GM23338 (cell line): ENCODE measurements at regions not wholly inside any gene's neighbourhood (a gene's known extent, or its start where the extent isn't known, plus 50 kb on each side); places are given as distances from the start of the nearest gene placed in this dataset.

ENCODE experiments used
- ATAC-seq: fragments of 200-7000 bp; cut with Tn5 transposase; 3 replicates; pipeline ENCODE4 v1.9.1; 2020
- DNase-seq: peaks from one replicate; pipeline ENCODE4 v3.0.0-alpha.2; 2015; ENCODE audit warnings: low spot score
- H2AFZ ChIP-seq: fragments of 200-600 bp; sonication (generic); 2 replicates; pipeline ENCODE4 v1.8.0; 2016; ENCODE audit warnings: antibody characterized with exemption, mild to moderate bottlenecking, moderate library complexity
- H3F3A ChIP-seq: fragments of 200-600 bp; sonication (generic); replicated peaks from 2 replicates; pipeline ENCODE4 v1.8.0; 2017; ENCODE audit warnings: antibody characterized with exemption, mixed run types, low read depth
- H3K27ac ChIP-seq: fragments of 200-600 bp; sonication (generic); 2 replicates; pipeline ENCODE4 v1.6.1; 2016; ENCODE audit warnings: low read depth
- H3K27me3 ChIP-seq: fragments of 200-600 bp; sonication (generic); 2 replicates; pipeline ENCODE4 v1.8.0; 2016; ENCODE audit warnings: mild to moderate bottlenecking, mixed run types, moderate library complexity; ENCODE audit not compliant: insufficient read depth
- H3K36me3 ChIP-seq: fragments of 200-600 bp; sonication (generic); 2 replicates; pipeline ENCODE4 v1.8.0; 2016; ENCODE audit warnings: mild to moderate bottlenecking; ENCODE audit not compliant: insufficient read depth
- H3K4me1 ChIP-seq: fragments of 200-600 bp; sonication (generic); 2 replicates; pipeline ENCODE4 v1.8.0; 2016; ENCODE audit warnings: mild to moderate bottlenecking, moderate library complexity; ENCODE audit not compliant: insufficient read depth
- H3K4me2 ChIP-seq: fragments of 200-600 bp; sonication (generic); 2 replicates; pipeline ENCODE4 v1.7.1; 2017; ENCODE audit warnings: mixed run types
- H3K4me3 ChIP-seq: fragments of 200-600 bp; sonication (generic); 2 replicates; pipeline ENCODE4 v1.6.1; 2016; ENCODE audit warnings: mixed run types
- H3K79me2 ChIP-seq: fragments of 200-600 bp; sonication (generic); replicated peaks from 2 replicates; pipeline ENCODE4 v1.8.0; 2017; ENCODE audit warnings: mild to moderate bottlenecking; ENCODE audit not compliant: insufficient read depth
- H3K9me2 ChIP-seq: fragments of 200-600 bp; sonication (generic); 2 replicates; pipeline ENCODE4 v1.8.0; 2017; ENCODE audit not compliant: insufficient read depth
- H4K20me1 ChIP-seq: fragments of 200-600 bp; sonication (generic); replicated peaks from 2 replicates; pipeline ENCODE4 v1.8.0; 2017; ENCODE audit warnings: mild to moderate bottlenecking; ENCODE audit not compliant: insufficient read depth
- H3K27ac Mint-ChIP-seq: 2 replicates; pipeline ENCODE4 v1.8.0; 2020; ENCODE audit warnings: inconsistent platforms, mild to moderate bottlenecking, moderate library complexity, mixed read lengths
- H3K27me3 Mint-ChIP-seq: 3 replicates; pipeline ENCODE4 v1.8.0; 2022; ENCODE audit warnings: low read depth, mild to moderate bottlenecking, moderate library complexity, mixed read lengths, inconsistent platforms; ENCODE audit not compliant: insufficient read depth, poor library complexity
- H3K36me3 Mint-ChIP-seq: 3 replicates; pipeline ENCODE4 v1.8.0; 2021; ENCODE audit warnings: low read depth, mild to moderate bottlenecking, inconsistent platforms, moderate library complexity, mixed read lengths
- H3K4me1 Mint-ChIP-seq: 3 replicates; pipeline ENCODE4 v1.8.0; 2020; ENCODE audit warnings: mild to moderate bottlenecking, inconsistent platforms, mixed read lengths
- H3K4me3 Mint-ChIP-seq: 3 replicates; pipeline ENCODE4 v1.8.0; 2021; ENCODE audit warnings: moderate library complexity, mild to moderate bottlenecking, inconsistent platforms, mixed read lengths
- H3K9me3 Mint-ChIP-seq: 3 replicates; pipeline ENCODE4 v1.8.0; 2020; ENCODE audit warnings: moderate library complexity, mild to moderate bottlenecking, inconsistent platforms, mixed read lengths
- CREB1 ChIP-seq: fragments of 250-450 bp; sonication (Bioruptor Pico); IDR thresholded peaks from 2 replicates; pipeline ENCODE4 v1.5.0; 2020; ENCODE audit warnings: low read depth, mild to moderate bottlenecking, moderate library complexity
- CTCF ChIP-seq, 2 experiments: fragments of 200-600 bp in 1 of 2; sonication (generic) in 1 of 2; conservative IDR thresholded peaks; 2 replicates each; pipeline versions ENCODE4 v1.5.1 to v1.6.1; 2016 to 2017; ENCODE audit warnings: antibody characterized with exemption in 2 of 2, low read depth in 2 of 2, mild to moderate bottlenecking in 2 of 2, moderate library complexity in 1 of 2
- ETS1 ChIP-seq: IDR thresholded peaks from 2 replicates; pipeline ENCODE4 v1.6.1; 2016; ENCODE audit warnings: antibody characterized with exemption
- EZH2 ChIP-seq: fragments of 200-600 bp; sonication (generic); IDR thresholded peaks from one replicate; pipeline ENCODE4 v1.8.0; 2017; ENCODE audit warnings: antibody characterized with exemption, mild to moderate bottlenecking, low read depth; ENCODE audit not compliant: unreplicated experiment
- POLR2AphosphoS5 ChIP-seq: IDR thresholded peaks from 2 replicates; pipeline ENCODE4 v1.6.1; 2016; ENCODE audit warnings: antibody characterized with exemption, low read depth
- REST ChIP-seq: IDR thresholded peaks from one replicate; pipeline ENCODE4 v1.6.1; 2018; ENCODE audit warnings: antibody characterized with exemption; ENCODE audit not compliant: unreplicated experiment
- STAT1 ChIP-seq: IDR thresholded peaks from one replicate; pipeline ENCODE4 v1.6.1; 2016; ENCODE audit warnings: antibody characterized with exemption; ENCODE audit not compliant: unreplicated experiment
- ZNF114 ChIP-seq: fragments of 250-450 bp; sonication (Bioruptor Pico); IDR thresholded peaks from 2 replicates; pipeline ENCODE4 v1.5.0; 2020; ENCODE audit warnings: mild to moderate bottlenecking, moderate library complexity
- ZNF331 ChIP-seq: fragments of 250-450 bp; sonication (Bioruptor Pico); IDR thresholded peaks from 2 replicates; pipeline ENCODE4 v1.5.0; 2020; ENCODE audit warnings: low read depth, mild to moderate bottlenecking, moderate library complexity
- ZNF462 ChIP-seq: fragments of 250-450 bp; sonication (Bioruptor Pico); IDR thresholded peaks from 2 replicates; pipeline ENCODE4 v1.5.0; 2020; ENCODE audit warnings: mild to moderate bottlenecking, moderate library complexity

- Mint-ChIP-seq H3K27me3 (peaks cover 5% of the 10 kb centered on the region), H3K4me1 (peaks cover 8% of the 10 kb centered on the region), H3K27ac (no peak overlapping the region), H3K36me3 (no peaks in the 10 kb centered on the region), H3K4me3 (no peak overlapping the region), H3K9me3 (no peaks in the 10 kb centered on the region)
- H3K4me3 ChIP-seq, result no peak overlapping the region
- H2AFZ ChIP-seq, result peak overlapping the region; percentile 47; the same call in 1 of the 2 replicates
- H3F3A ChIP-seq, result no peaks in the 10 kb centered on the region
- no peak for ATAC-seq
- H3K4me1 ChIP-seq, result no peaks in the 10 kb centered on the region; the same call in 1 of the 2 replicates
- peak; percentile 13 for DNase-seq
- TF ChIP-seq POLR2AphosphoS5 (no peak), ZNF114 (CRISPR knock-in tag) (no peak), ETS1 (no peak), ZNF331 (CRISPR knock-in tag) (no peak), CTCF (conservative IDR thresholded peaks at IDR 0.05; ENCODE audit: low read depth in 2 of 2) (no peak), EZH2 (no peak), CREB1 (CRISPR knock-in tag) (no peak), STAT1 (no peak), REST (no peak), ZNF462 (CRISPR knock-in tag) (no peak)
- no peaks in the 10 kb centered on the region for H3K27me3 ChIP-seq
- no peak overlapping the region for H3K4me2 ChIP-seq
- H3K9me2 ChIP-seq, result peaks cover 1% of the 10 kb centered on the region; the same call in 1 of the 2 replicates
- no peaks in the 10 kb centered on the region for H3K79me2 ChIP-seq
- H3K36me3 ChIP-seq, result no peaks in the 10 kb centered on the region
- H3K27ac ChIP-seq, result no peak overlapping the region
- H4K20me1 ChIP-seq, result no peaks in the 10 kb centered on the region
Observed at GRCh38 chr2:118565301-118565700, 282.1 kb downstream of the EN1 start.
